Osteoblast (primary cell): ENCODE measurements at regions not wholly inside any gene's neighbourhood (a gene's known extent, or its start where the extent isn't known, plus 50 kb on each side); places are given as distances from the start of the nearest gene placed in this dataset.

Experiments used
- DNase-seq: peaks from one replicate; pipeline ENCODE4 v3.0.0; 2011; ENCODE audit warnings: low spot score, mixed read lengths; ENCODE audit not compliant: insufficient read length; ENCODE audit errors: missing footprints
- H2AFZ ChIP-seq: 2 replicates; pipeline ENCODE4 v1.6.0; 2011; ENCODE audit warnings: mild to moderate bottlenecking, low read length
- H3K27ac ChIP-seq: 2 replicates; pipeline ENCODE4 v1.5.1; 2011; ENCODE audit warnings: mild to moderate bottlenecking, low read depth, low read length, moderate library complexity
- H3K27me3 ChIP-seq: 2 replicates; pipeline ENCODE4 v1.6.0; 2012; ENCODE audit warnings: mild to moderate bottlenecking, control low read depth, inconsistent platforms, low read length, moderate library complexity; ENCODE audit not compliant: insufficient read depth
- H3K36me3 ChIP-seq: 2 replicates; pipeline ENCODE4 v1.5.1; 2011; ENCODE audit warnings: mild to moderate bottlenecking, low read length, control low read depth, moderate library complexity; ENCODE audit not compliant: insufficient read depth
- H3K4me1 ChIP-seq: 2 replicates; pipeline ENCODE4 v1.5.1; 2011; ENCODE audit warnings: mild to moderate bottlenecking, low read length, control low read depth, moderate library complexity; ENCODE audit not compliant: insufficient read depth
- H3K4me2 ChIP-seq: 2 replicates; pipeline ENCODE4 v1.6.0; 2011; ENCODE audit warnings: mild to moderate bottlenecking, low read length; ENCODE audit not compliant: insufficient read depth
- H3K4me3 ChIP-seq: fragments of 200-600 bp; sonication (generic); 3 replicates; pipeline ENCODE4 v1.5.1; 2012; ENCODE audit warnings: mild to moderate bottlenecking, low read length, inconsistent platforms; ENCODE audit not compliant: insufficient read depth
- H3K79me2 ChIP-seq: 2 replicates; pipeline ENCODE4 v1.6.0; 2012; ENCODE audit warnings: mild to moderate bottlenecking, low read length, control low read depth, inconsistent platforms; ENCODE audit not compliant: insufficient read depth
- H3K9me3 ChIP-seq: 2 replicates; pipeline ENCODE4 v1.5.1; 2011; ENCODE audit warnings: low read depth, low read length, control low read depth
- H4K20me1 ChIP-seq: 2 replicates; pipeline ENCODE4 v1.6.0; 2012; ENCODE audit warnings: mild to moderate bottlenecking, low read length, control low read depth; ENCODE audit not compliant: insufficient read depth
- CTCF ChIP-seq: IDR thresholded peaks from 2 replicates; pipeline ENCODE4 v1.5.1; 2011; ENCODE audit warnings: mild to moderate bottlenecking, low read depth, low read length, moderate library complexity; ENCODE audit errors: extremely low read depth

GRCh38 chr2:20556756-20557155 lies 94.1 kb downstream of the HS1BP3 start:
- DNase-seq: no peak
- Histone ChIP-seq H3K27ac (no peak overlapping the region), H3K4me1 (peaks cover 6% of the 10 kb centered on the region), H3K27me3 (peaks cover 5% of the 10 kb centered on the region), H3K4me2 (no peak overlapping the region), H2AFZ (no peak overlapping the region), H4K20me1 (no peaks in the 10 kb centered on the region), H3K79me2 (no peaks in the 10 kb centered on the region), H3K36me3 (no peaks in the 10 kb centered on the region), H3K4me3 (no peak overlapping the region), H3K9me3 (no peaks in the 10 kb centered on the region)
- TF ChIP-seq CTCF: no peak

GRCh38 chr2:20557226-20557625 lies 93.7 kb downstream of the HS1BP3 start:
- DNase-seq: no peak
- Histone ChIP-seq H3K9me3 (no peaks in the 10 kb centered on the region), H3K4me3 (no peak overlapping the region), H3K27ac (no peak overlapping the region), H2AFZ (no peak overlapping the region), H3K4me2 (no peak overlapping the region), H3K79me2 (no peaks in the 10 kb centered on the region), H4K20me1 (no peaks in the 10 kb centered on the region), H3K36me3 (no peaks in the 10 kb centered on the region), H3K4me1 (peaks cover 10% of the 10 kb centered on the region), H3K27me3 (peaks cover 5% of the 10 kb centered on the region)
- no peak for TF ChIP-seq CTCF

- Histone ChIP-seq H3K79me2 (no peaks in the 10 kb centered on the region), H3K27ac (no peak overlapping the region), H4K20me1 (no peaks in the 10 kb centered on the region), H3K4me1 (peaks cover 10% of the 10 kb centered on the region), H3K9me3 (no peaks in the 10 kb centered on the region), H2AFZ (no peak overlapping the region), H3K4me2 (no peak overlapping the region), H3K27me3 (peaks cover 5% of the 10 kb centered on the region), H3K4me3 (no peak overlapping the region), H3K36me3 (no peaks in the 10 kb centered on the region)
- no peak for TF ChIP-seq CTCF
- peak; percentile 77 for DNase-seq
These were observed 93.3 kb downstream of the HS1BP3 start for GRCh38 chr2:20557635-20558034.

- H2AFZ ChIP-seq: no peak overlapping the region
- no peaks in the 10 kb centered on the region for H3K36me3 ChIP-seq
- no peak for TF ChIP-seq CTCF
These were observed 92.3 kb downstream of the HS1BP3 start for GRCh38 chr2:20558391-20559150.

More at GRCh38 chr2:20558391-20559150, 92.3 kb downstream of the HS1BP3 start:
- Histone ChIP-seq H3K79me2 (no peaks in the 10 kb centered on the region), H4K20me1 (no peaks in the 10 kb centered on the region), H3K27ac (no peak overlapping the region), H3K4me1 (peaks cover 19% of the 10 kb centered on the region), H3K9me3 (no peaks in the 10 kb centered on the region), H3K4me2 (no peak overlapping the region), H3K4me3 (no peak overlapping the region), H3K27me3 (peaks cover 5% of the 10 kb centered on the region)
- DNase-seq: peak; percentile 42
